SH-SY5Y (cell line): ENCODE measurements at regions not wholly inside any gene's neighbourhood (a gene's known extent, or its start where the extent isn't known, plus 50 kb on each side); places are given as distances from the start of the nearest gene placed in this dataset.

Experiments
- GATA2 ChIP-seq: IDR thresholded peaks from 2 replicates; pipeline ENCODE4 v1.6.1; 2011; ENCODE audit warnings: mild to moderate bottlenecking, low read depth, low read length
- GATA3 ChIP-seq: IDR thresholded peaks from 2 replicates; pipeline ENCODE4 v1.6.1; 2011; ENCODE audit warnings: low read depth, mild to moderate bottlenecking, low read length, moderate library complexity

DNA sequence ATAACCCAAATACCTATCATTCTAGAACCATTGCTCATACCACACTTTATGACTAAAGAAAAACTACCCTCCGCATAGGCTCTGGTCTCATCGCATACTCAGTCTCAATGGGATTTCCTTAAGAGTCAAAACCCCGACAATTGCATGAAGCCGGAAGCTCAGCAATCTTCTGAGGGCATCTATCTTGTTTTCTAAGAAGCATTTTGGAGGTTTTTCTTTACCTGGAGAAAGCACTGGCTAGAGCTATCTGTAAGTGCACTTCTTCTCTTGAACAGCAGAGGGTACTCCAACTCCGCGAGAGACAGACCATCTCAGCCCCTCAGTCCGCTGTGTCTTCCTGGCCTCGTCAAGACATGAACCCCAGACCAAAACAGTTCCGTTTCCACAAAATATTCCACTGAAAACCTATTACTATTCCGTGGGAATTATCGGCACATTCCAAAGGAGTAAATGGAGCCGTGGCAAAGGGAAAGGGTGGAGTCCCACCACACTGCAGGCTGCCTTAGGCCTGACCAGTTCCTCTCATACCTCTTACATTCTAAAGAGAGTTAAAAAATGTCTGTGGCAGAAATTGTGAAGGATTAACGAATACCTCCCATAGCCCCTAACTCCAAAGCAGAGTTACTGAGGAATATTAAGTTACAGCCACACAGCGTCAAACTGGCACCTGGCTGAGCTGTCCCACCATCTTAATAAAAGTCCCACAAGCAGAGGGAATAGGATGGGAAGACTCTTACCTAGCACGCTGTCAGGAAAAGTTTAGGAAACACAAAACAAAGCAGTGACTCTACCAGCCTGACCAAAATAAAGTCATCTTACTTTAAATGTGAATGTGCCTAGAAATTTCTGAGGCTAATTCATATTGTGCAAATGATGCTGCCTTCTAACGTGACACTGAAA is 325.6 kb upstream of the VRK2 start:
- TF ChIP-seq GATA2 (no peak), GATA3 (no peak)
